ENCODE measurements at regions not wholly inside any gene's neighbourhood (a gene's known extent, or its start where the extent isn't known, plus 50 kb on each side); places are given as distances from the start of the nearest gene placed in this dataset.

- TF ChIP-seq, protein P1, sequence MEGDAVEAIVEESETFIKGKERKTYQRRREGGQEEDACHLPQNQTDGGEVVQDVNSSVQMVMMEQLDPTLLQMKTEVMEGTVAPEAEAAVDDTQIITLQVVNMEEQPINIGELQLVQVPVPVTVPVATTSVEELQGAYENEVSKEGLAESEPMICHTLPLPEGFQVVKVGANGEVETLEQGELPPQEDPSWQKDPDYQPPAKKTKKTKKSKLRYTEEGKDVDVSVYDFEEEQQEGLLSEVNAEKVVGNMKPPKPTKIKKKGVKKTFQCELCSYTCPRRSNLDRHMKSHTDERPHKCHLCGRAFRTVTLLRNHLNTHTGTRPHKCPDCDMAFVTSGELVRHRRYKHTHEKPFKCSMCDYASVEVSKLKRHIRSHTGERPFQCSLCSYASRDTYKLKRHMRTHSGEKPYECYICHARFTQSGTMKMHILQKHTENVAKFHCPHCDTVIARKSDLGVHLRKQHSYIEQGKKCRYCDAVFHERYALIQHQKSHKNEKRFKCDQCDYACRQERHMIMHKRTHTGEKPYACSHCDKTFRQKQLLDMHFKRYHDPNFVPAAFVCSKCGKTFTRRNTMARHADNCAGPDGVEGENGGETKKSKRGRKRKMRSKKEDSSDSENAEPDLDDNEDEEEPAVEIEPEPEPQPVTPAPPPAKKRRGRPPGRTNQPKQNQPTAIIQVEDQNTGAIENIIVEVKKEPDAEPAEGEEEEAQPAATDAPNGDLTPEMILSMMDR (IDR thresholded peaks at IDR 0.05), result no peak
- TF ChIP-seq POLR2A (IDR thresholded peaks at IDR 0.05), result no peak
- no peak for TF ChIP-seq POLR2AphosphoS5 (IDR thresholded peaks at IDR 0.05)
These were observed 82.5 kb upstream of the TNFRSF21 start for GRCh38 chr6:47392251-47392650.

Data from sigmoid colon (tissue), 4 donors.